ENCODE measurements at regions not wholly inside any gene's neighbourhood (a gene's known extent, or its start where the extent isn't known, plus 50 kb on each side); places are given as distances from the start of the nearest gene placed in this dataset.

- DNase-seq (ENCODE audit: low read depth): no peak
- no peak for TF ChIP-seq CTCF (IDR thresholded peaks at IDR 0.05; ENCODE audit: insufficient read depth, low read depth, low read length)
- H3K4me3 ChIP-seq (ENCODE audit: low read depth, low read length): no peak overlapping the region
These were observed 382.2 kb downstream of the GRIN2B start for GRCh38 chr12:13599176-13599575.

GRCh38 chr12:13597837-13598236 is 383.6 kb downstream of the GRIN2B start:
- no peak overlapping the region for H3K4me3 ChIP-seq (ENCODE audit: low read depth, low read length)
- no peak for TF ChIP-seq CTCF (IDR thresholded peaks at IDR 0.05; ENCODE audit: insufficient read depth, low read depth, low read length)
- DNase-seq (ENCODE audit: low read depth): no peak

GRCh38 chr12:13597166-13597565 is 384.2 kb downstream of the GRIN2B start:
- no peak for DNase-seq (ENCODE audit: low read depth)
- H3K4me3 ChIP-seq (ENCODE audit: low read depth, low read length): no peak overlapping the region
- TF ChIP-seq CTCF (IDR thresholded peaks at IDR 0.05; ENCODE audit: insufficient read depth, low read depth, low read length): no peak

- DNase-seq (ENCODE audit: low read depth): no peak
- TF ChIP-seq CTCF (IDR thresholded peaks at IDR 0.05; ENCODE audit: insufficient read depth, low read depth, low read length): no peak
- no peak overlapping the region for H3K4me3 ChIP-seq (ENCODE audit: low read depth, low read length)
These were observed 384.7 kb downstream of the GRIN2B start for GRCh38 chr12:13596714-13597113.

- TF ChIP-seq CTCF (IDR thresholded peaks at IDR 0.05; ENCODE audit: insufficient read depth, low read depth, low read length): no peak
- DNase-seq (ENCODE audit: low read depth): no peak
- H3K4me3 ChIP-seq (ENCODE audit: low read depth, low read length): no peak overlapping the region
These were observed 385.6 kb downstream of the GRIN2B start for GRCh38 chr12:13595536-13596443.

- DNase-seq (ENCODE audit: low read depth): no peak
- no peak overlapping the region for H3K4me3 ChIP-seq (ENCODE audit: low read depth, low read length)
- TF ChIP-seq CTCF (IDR thresholded peaks at IDR 0.05; ENCODE audit: insufficient read depth, low read depth, low read length): no peak
These were observed 386.5 kb downstream of the GRIN2B start for GRCh38 chr12:13594731-13595514.
